Smooth muscle cell (in vitro differentiated cells): ENCODE measurements at regions not wholly inside any gene's neighbourhood (a gene's known extent, or its start where the extent isn't known, plus 50 kb on each side); places are given as distances from the start of the nearest gene placed in this dataset.

ENCODE experiments used
- DNase-seq: peaks from one replicate; lab custom pipeline; 2025; ENCODE audit not compliant: unreplicated experiment; lab: John Stamatoyannopoulos, UW
- H2AFZ ChIP-seq: fragments of 200-600 bp; sonication (generic); 2 replicates; pipeline ENCODE4 v1.6.0; 2016; ENCODE audit warnings: antibody characterized with exemption, low read depth, mild to moderate bottlenecking
- H3F3A ChIP-seq: fragments of 200-600 bp; sonication (generic); 2 replicates; pipeline ENCODE4 v1.6.0; 2017; ENCODE audit warnings: antibody characterized with exemption, low read depth
- H3K27ac ChIP-seq: fragments of 200-600 bp; sonication (generic); 2 replicates; pipeline ENCODE4 v1.5.1; 2016; ENCODE audit warnings: low read depth, mild to moderate bottlenecking
- H3K27me3 ChIP-seq: fragments of 200-600 bp; sonication (generic); 2 replicates; pipeline ENCODE4 v1.6.1; 2016; ENCODE audit warnings: low read depth, mild to moderate bottlenecking
- H3K36me3 ChIP-seq: fragments of 200-600 bp; sonication (generic); 2 replicates; pipeline ENCODE4 v1.5.1; 2016; ENCODE audit warnings: low read depth
- H3K4me1 ChIP-seq: fragments of 200-600 bp; sonication (generic); 2 replicates; pipeline ENCODE4 v1.5.1; 2016; ENCODE audit warnings: low read depth
- H3K4me2 ChIP-seq: fragments of 200-600 bp; sonication (generic); 2 replicates; pipeline ENCODE4 v1.6.0; 2016; ENCODE audit warnings: mild to moderate bottlenecking
- H3K4me3 ChIP-seq: fragments of 200-600 bp; sonication (generic); 2 replicates; pipeline ENCODE4 v1.5.1; 2016; ENCODE audit warnings: mild to moderate bottlenecking
- H3K79me2 ChIP-seq: fragments of 200-600 bp; sonication (generic); 2 replicates; pipeline ENCODE4 v1.6.0; 2016; ENCODE audit warnings: low read depth, mild to moderate bottlenecking
- H3K9ac ChIP-seq: fragments of 200-600 bp; sonication (generic); 2 replicates; pipeline ENCODE4 v1.6.0; 2016; ENCODE audit warnings: low read depth
- H3K9me3 ChIP-seq: fragments of 200-600 bp; sonication (generic); replicated peaks from 2 replicates; pipeline ENCODE4 v1.5.1; 2016; ENCODE audit warnings: low read depth
- H4K20me1 ChIP-seq: fragments of 200-600 bp; sonication (generic); 2 replicates; pipeline ENCODE4 v1.6.0; 2016; ENCODE audit warnings: low read depth
- WGBS: methylation state at CpG from one replicate; pipeline ENCODE4 v1.1.7; 2016; ENCODE audit warnings: low lambda C conversion rate; 5-methylcytosine and 5-hydroxymethylcytosine counted together
- TF ChIP-seq, protein P1 (sequence below): fragments of 200-600 bp; sonication (generic); IDR thresholded peaks from 2 replicates; pipeline ENCODE4 v1.5.1; 2017; ENCODE audit warnings: borderline replicate concordance, mild to moderate bottlenecking, antibody characterized with exemption; ENCODE audit not compliant: insufficient read depth, poor library complexity, severe bottlenecking

DNA sequence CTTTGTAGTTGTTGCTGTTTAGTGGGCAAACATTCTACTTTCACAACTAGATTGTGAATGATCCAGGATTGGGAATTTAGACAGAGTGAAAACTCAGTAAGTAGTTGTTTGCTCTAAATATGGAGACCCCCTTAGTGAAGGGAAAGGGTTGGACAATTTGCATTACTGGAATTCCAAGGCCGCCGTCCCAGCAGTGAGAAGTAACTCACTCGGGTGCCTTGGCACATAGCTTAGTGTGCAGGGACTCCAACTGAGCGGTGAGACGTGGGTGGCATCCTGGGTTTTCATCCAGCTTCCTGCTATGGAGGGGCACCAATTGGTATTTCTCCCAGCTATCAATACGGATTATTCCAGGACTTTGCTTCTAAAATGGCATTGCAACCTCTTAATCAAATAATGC lies 69.7 kb upstream of the FCN1 start:
- no peak overlapping the region for H3K4me3 ChIP-seq
- no peaks in the 10 kb centered on the region for H3K9me3 ChIP-seq
- no peak overlapping the region for H3K9ac ChIP-seq
- H3K4me1 ChIP-seq = no peaks in the 10 kb centered on the region
- no peak overlapping the region for H3K4me2 ChIP-seq
- no peak for DNase-seq
- H3K79me2 ChIP-seq = no peaks in the 10 kb centered on the region
- no peak overlapping the region for H3K27ac ChIP-seq
- no peaks in the 10 kb centered on the region for H3K36me3 ChIP-seq
- no peak overlapping the region for H2AFZ ChIP-seq
- no peaks in the 10 kb centered on the region for H3K27me3 ChIP-seq
- WGBS = 92% methylated on average over 6 of the region's 6 CpGs
- TF ChIP-seq, protein P1, sequence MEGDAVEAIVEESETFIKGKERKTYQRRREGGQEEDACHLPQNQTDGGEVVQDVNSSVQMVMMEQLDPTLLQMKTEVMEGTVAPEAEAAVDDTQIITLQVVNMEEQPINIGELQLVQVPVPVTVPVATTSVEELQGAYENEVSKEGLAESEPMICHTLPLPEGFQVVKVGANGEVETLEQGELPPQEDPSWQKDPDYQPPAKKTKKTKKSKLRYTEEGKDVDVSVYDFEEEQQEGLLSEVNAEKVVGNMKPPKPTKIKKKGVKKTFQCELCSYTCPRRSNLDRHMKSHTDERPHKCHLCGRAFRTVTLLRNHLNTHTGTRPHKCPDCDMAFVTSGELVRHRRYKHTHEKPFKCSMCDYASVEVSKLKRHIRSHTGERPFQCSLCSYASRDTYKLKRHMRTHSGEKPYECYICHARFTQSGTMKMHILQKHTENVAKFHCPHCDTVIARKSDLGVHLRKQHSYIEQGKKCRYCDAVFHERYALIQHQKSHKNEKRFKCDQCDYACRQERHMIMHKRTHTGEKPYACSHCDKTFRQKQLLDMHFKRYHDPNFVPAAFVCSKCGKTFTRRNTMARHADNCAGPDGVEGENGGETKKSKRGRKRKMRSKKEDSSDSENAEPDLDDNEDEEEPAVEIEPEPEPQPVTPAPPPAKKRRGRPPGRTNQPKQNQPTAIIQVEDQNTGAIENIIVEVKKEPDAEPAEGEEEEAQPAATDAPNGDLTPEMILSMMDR = no peak
- no peaks in the 10 kb centered on the region for H3F3A ChIP-seq
- no peaks in the 10 kb centered on the region for H4K20me1 ChIP-seq

GRCh38 chr9:134987906-134988700 lies 70.4 kb upstream of the FCN1 start:
- Histone ChIP-seq H3K4me2 (no peak overlapping the region), H3K4me3 (no peak overlapping the region), H4K20me1 (no peaks in the 10 kb centered on the region), H3K9ac (no peak overlapping the region), H3F3A (no peaks in the 10 kb centered on the region), H3K9me3 (no peaks in the 10 kb centered on the region), H3K79me2 (no peaks in the 10 kb centered on the region), H3K4me1 (no peaks in the 10 kb centered on the region), H3K36me3 (no peaks in the 10 kb centered on the region), H2AFZ (no peak overlapping the region), H3K27me3 (no peaks in the 10 kb centered on the region), H3K27ac (no peak overlapping the region)
- TF ChIP-seq, protein P1 = no peak
- no peak for DNase-seq
- WGBS = 86% methylated on average over 16 of the region's 16 CpGs

DNA sequence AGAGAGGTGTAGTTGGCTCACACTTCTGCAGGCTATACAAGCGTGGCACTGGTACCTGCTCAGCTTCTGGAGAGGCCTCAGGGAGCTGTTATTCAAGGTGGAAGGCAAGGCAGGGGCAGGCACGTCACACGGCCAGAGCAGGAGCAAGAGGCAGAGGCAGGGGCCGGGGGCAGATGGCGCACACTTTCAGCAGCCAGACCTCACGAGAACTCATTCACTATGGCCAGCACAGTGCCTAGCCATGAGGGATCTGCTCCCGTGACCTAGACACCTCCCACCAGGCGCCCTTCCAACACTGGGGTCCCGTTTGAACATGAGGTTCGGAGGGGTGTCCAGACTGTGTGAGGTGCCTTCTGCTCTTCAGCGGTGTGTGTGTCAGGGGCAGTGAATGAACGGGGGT lies 71.0 kb upstream of the FCN1 start:
- DNase-seq = no peak
- Histone ChIP-seq H3K9ac (no peak overlapping the region), H3K4me2 (no peak overlapping the region), H2AFZ (no peak overlapping the region), H3K36me3 (no peaks in the 10 kb centered on the region), H4K20me1 (no peaks in the 10 kb centered on the region), H3K9me3 (no peaks in the 10 kb centered on the region), H3K79me2 (no peaks in the 10 kb centered on the region), H3K27ac (no peak overlapping the region), H3K4me3 (no peak overlapping the region), H3K4me1 (no peaks in the 10 kb centered on the region), H3F3A (no peaks in the 10 kb centered on the region), H3K27me3 (no peaks in the 10 kb centered on the region)
- TF ChIP-seq, protein P1 = no peak
- 94% methylated on average over 12 of the region's 12 CpGs for WGBS
